ENCODE measurements at regions not wholly inside any gene's neighbourhood (a gene's known extent, or its start where the extent isn't known, plus 50 kb on each side); places are given as distances from the start of the nearest gene placed in this dataset.

DNA sequence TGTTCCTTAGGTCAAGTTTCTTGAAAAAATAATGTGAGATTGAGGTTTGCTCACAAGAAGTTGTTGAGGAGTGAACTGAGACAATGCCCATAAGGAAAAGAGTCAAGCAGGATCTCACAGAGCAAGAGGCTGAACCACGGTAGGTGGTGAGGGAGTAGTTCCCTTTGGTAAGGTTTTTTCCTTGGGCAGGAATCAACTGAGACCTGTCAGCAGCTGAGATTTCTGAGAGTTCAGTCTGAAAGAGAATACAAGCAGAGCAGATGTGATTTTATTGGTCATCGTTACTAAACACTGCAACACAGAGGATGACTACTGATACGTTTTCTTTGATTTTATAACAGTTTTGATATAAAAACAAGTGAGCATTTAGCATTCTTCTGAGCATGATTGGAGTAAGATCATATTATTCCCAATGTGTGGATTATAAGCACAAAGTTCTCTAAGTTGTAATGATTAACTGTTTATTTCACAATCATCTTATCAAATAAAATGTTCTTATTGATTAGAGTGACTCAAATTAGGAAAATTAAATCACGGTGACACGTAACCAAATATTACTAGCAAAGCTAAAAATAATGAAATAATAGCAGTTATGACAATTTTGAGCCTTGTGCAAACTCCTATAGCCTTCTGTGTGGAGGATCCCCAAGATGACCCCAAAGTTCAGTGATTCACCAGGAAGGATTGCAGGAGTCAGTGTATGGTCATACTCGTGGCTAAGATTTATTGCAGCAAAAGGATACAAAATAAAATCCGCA lies 346.2 kb upstream of the ZNF717 start:
- 40% methylated on average over 7 of the region's 7 CpGs for WGBS (ENCODE audit: low lambda C conversion rate)
- Histone ChIP-seq H3K79me2 (ENCODE audit: insufficient read depth) (no peaks in the 10 kb centered on the region), H3K27ac (ENCODE audit: low read depth in 2 of 2, low read length in 1 of 2) (no peak overlapping the region), H3F3A (replicated peaks; ENCODE audit: insufficient read depth) (no peaks in the 10 kb centered on the region), H3K9me2 (no peaks in the 10 kb centered on the region), H2AFZ (ENCODE audit: low read depth) (no peak overlapping the region), H3K4me3 (ENCODE audit: low read depth in 2 of 2, low read length in 1 of 2) (no peak overlapping the region), H3K9me3 (no peaks in the 10 kb centered on the region), H4K20me1 (ENCODE audit: insufficient read depth) (no peaks in the 10 kb centered on the region), H3K4me2 (no peak overlapping the region), H3K36me3 (replicated peaks in 1 of 2; ENCODE audit: control insufficient read depth in 1 of 2, insufficient read depth in 2 of 2, low read length in 1 of 2) (no peaks in the 10 kb centered on the region), H3K4me1 (ENCODE audit: control insufficient read depth in 1 of 2, insufficient read depth in 2 of 2, low read depth in 1 of 2, low read length in 1 of 2) (no peaks in the 10 kb centered on the region), H3K27me3 (ENCODE audit: insufficient read depth) (no peaks in the 10 kb centered on the region), H3K9ac (no peak overlapping the region)
- no peak for DNase-seq
- TF ChIP-seq MEF2A (IDR thresholded peaks at IDR 0.05; ENCODE audit: borderline replicate concordance, low read depth) (no peak), RAD21 (IDR thresholded peaks at IDR 0.05; ENCODE audit: low read length) (no peak), NFIC (IDR thresholded peaks at IDR 0.05; ENCODE audit: borderline replicate concordance) (no peak), MAX (IDR thresholded peaks at IDR 0.05; ENCODE audit: low read depth) (no peak), USF2 (IDR thresholded peaks at IDR 0.05; ENCODE audit: borderline replicate concordance, low read depth, low read length) (no peak), TEAD4 (IDR thresholded peaks at IDR 0.05; ENCODE audit: borderline replicate concordance, insufficient read depth) (no peak)
- TF ChIP-seq, protein P1, sequence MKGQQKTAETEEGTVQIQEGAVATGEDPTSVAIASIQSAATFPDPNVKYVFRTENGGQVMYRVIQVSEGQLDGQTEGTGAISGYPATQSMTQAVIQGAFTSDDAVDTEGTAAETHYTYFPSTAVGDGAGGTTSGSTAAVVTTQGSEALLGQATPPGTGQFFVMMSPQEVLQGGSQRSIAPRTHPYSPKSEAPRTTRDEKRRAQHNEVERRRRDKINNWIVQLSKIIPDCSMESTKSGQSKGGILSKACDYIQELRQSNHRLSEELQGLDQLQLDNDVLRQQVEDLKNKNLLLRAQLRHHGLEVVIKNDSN (IDR thresholded peaks at IDR 0.05; ENCODE audit: borderline replicate concordance, low read depth) = no peak
- TF ChIP-seq, protein P2, sequence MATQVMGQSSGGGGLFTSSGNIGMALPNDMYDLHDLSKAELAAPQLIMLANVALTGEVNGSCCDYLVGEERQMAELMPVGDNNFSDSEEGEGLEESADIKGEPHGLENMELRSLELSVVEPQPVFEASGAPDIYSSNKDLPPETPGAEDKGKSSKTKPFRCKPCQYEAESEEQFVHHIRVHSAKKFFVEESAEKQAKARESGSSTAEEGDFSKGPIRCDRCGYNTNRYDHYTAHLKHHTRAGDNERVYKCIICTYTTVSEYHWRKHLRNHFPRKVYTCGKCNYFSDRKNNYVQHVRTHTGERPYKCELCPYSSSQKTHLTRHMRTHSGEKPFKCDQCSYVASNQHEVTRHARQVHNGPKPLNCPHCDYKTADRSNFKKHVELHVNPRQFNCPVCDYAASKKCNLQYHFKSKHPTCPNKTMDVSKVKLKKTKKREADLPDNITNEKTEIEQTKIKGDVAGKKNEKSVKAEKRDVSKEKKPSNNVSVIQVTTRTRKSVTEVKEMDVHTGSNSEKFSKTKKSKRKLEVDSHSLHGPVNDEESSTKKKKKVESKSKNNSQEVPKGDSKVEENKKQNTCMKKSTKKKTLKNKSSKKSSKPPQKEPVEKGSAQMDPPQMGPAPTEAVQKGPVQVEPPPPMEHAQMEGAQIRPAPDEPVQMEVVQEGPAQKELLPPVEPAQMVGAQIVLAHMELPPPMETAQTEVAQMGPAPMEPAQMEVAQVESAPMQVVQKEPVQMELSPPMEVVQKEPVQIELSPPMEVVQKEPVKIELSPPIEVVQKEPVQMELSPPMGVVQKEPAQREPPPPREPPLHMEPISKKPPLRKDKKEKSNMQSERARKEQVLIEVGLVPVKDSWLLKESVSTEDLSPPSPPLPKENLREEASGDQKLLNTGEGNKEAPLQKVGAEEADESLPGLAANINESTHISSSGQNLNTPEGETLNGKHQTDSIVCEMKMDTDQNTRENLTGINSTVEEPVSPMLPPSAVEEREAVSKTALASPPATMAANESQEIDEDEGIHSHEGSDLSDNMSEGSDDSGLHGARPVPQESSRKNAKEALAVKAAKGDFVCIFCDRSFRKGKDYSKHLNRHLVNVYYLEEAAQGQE (IDR thresholded peaks at IDR 0.05; ENCODE audit: low read depth, low read length) = no peak
- ChIA-PET POLR2A (no interaction called here), CTCF (interaction anchor here (1.1 kb wide), 1 partner anchor 439 kb away, joined by 3 read pairs; no protein-coding TSS in a partner anchor)

- WGBS (ENCODE audit: low lambda C conversion rate) = 17% methylated on average over 2 of the region's 3 CpGs
- Histone ChIP-seq H3K27me3 (ENCODE audit: insufficient read depth) (no peaks in the 10 kb centered on the region), H3K4me1 (ENCODE audit: control insufficient read depth in 1 of 2, insufficient read depth in 2 of 2, low read depth in 1 of 2, low read length in 1 of 2) (no peaks in the 10 kb centered on the region), H4K20me1 (ENCODE audit: insufficient read depth) (no peaks in the 10 kb centered on the region), H3K27ac (ENCODE audit: low read depth in 2 of 2, low read length in 1 of 2) (no peak overlapping the region), H3F3A (replicated peaks; ENCODE audit: insufficient read depth) (no peaks in the 10 kb centered on the region), H2AFZ (ENCODE audit: low read depth) (no peak overlapping the region), H3K9me2 (no peaks in the 10 kb centered on the region), H3K9ac (no peak overlapping the region), H3K36me3 (replicated peaks in 1 of 2; ENCODE audit: control insufficient read depth in 1 of 2, insufficient read depth in 2 of 2, low read length in 1 of 2) (no peaks in the 10 kb centered on the region), H3K4me3 (ENCODE audit: low read depth in 2 of 2, low read length in 1 of 2) (no peak overlapping the region), H3K4me2 (no peak overlapping the region), H3K79me2 (ENCODE audit: insufficient read depth) (no peaks in the 10 kb centered on the region), H3K9me3 (no peaks in the 10 kb centered on the region)
- CTCF ChIA-PET = interaction anchor here (1.1 kb wide), 1 partner anchor 438 kb away, joined by 3 read pairs; no protein-coding TSS in a partner anchor
- POLR2A ChIA-PET = no interaction called here
- DNase-seq = no peak
- no peak for TF ChIP-seq TEAD4 (IDR thresholded peaks at IDR 0.05; ENCODE audit: borderline replicate concordance, insufficient read depth)
- no peak for TF ChIP-seq JUND (IDR thresholded peaks at IDR 0.05)
- no peak for TF ChIP-seq POLR2AphosphoS5 (IDR thresholded peaks at IDR 0.05; ENCODE audit: low read depth, low read length)
- TF ChIP-seq EP300 (IDR thresholded peaks at IDR 0.05; ENCODE audit: borderline replicate concordance in 1 of 2, low read depth in 1 of 2, low read length in 1 of 2) = no peak
- TF ChIP-seq GABPA (IDR thresholded peaks at IDR 0.05; ENCODE audit: low read depth) = no peak
- TF ChIP-seq TCF12 (IDR thresholded peaks at IDR 0.05) = no peak
- TF ChIP-seq RXRA (IDR thresholded peaks at IDR 0.05; ENCODE audit: borderline replicate concordance, low read depth) = no peak
- TF ChIP-seq, protein P2 (IDR thresholded peaks at IDR 0.05; ENCODE audit: low read depth, low read length) = no peak
- TF ChIP-seq FOSL2 (IDR thresholded peaks at IDR 0.05; ENCODE audit: borderline replicate concordance, low read depth) = no peak
- TF ChIP-seq MXI1 (IDR thresholded peaks at IDR 0.05; ENCODE audit: low read depth, low read length) = no peak
Observed at GRCh38 chr3:76132154-76132470, 346.8 kb upstream of the ZNF717 start.
